HCT116 (cell line): ENCODE measurements at regions not wholly inside any gene's neighbourhood (a gene's known extent, or its start where the extent isn't known, plus 50 kb on each side); places are given as distances from the start of the nearest gene placed in this dataset.

ENCODE experiments used
- ATAC-seq: fragments of 200-7000 bp; cut with Tn5 transposase; 2 replicates; pipeline ENCODE4 v1.9.1; 2020; ENCODE audit warnings: mild to moderate bottlenecking, moderate library complexity
- BruUV-seq: library from RNA; stranded (reverse); fragments of 400-500 nt; replicated peaks from 2 replicates; lab custom pipeline; 2021; lab: Mats Ljungman, UMichigan
- CTCF ChIA-PET: fragments of 300-600 bp; sonication (Branson Sonifier 250); formaldehyde crosslinking; loops from one replicate; lab custom pipeline; 2021; ENCODE audit warnings: antibody characterized with exemption; lab: Charles Lee
- POLR2A ChIA-PET: fragments of 300-600, 350-600 bp; sonication (Branson Sonifier 250); formaldehyde crosslinking; loops from one replicate; lab custom pipeline; 2021; ENCODE audit warnings: antibody characterized with exemption; lab: Charles Lee
- RAD21 ChIA-PET, 2 experiments: fragments of 300-600 bp; sonication (Branson Sonifier 250); formaldehyde crosslinking; loops; one replicate each; lab custom pipeline; 2023; ENCODE audit warnings: low total read pairs in 2 of 2; ENCODE audit not compliant: uncharacterized antibody in 2 of 2, unreplicated experiment in 2 of 2, low non-redundant PET in 1 of 2; lab: Charles Lee
- DNase-seq: peaks from one replicate; pipeline ENCODE4 v3.0.0-alpha.2; 2010; ENCODE audit warnings: low read depth, low spot score
- H2AFZ ChIP-seq: fragments of 200-600 bp; shearing (Covaris generic), sonication (generic); 2 replicates; pipeline ENCODE4 v1.6.1; 2017; ENCODE audit warnings: low read depth, mixed run types, mixed read lengths, antibody characterized with exemption, low read length; ENCODE audit not compliant: poor library complexity, severe bottlenecking
- H3K27ac ChIP-seq: 2 replicates; pipeline ENCODE4 v1.5.1; 2012; ENCODE audit warnings: low read depth, low read length
- H3K27me3 ChIP-seq: fragments of 200-600 bp; sonication (generic); 2 replicates; pipeline ENCODE4 v1.6.1; 2016; ENCODE audit warnings: mixed run types, low read length, mixed read lengths; ENCODE audit not compliant: insufficient read depth
- H3K36me3 ChIP-seq, 2 experiments: fragments of 200-500 bp in 1 of 2; fragments of 200-600 bp in 1 of 2; sonication (Bioruptor generic) in 1 of 2; sonication (generic) in 1 of 2; 2 replicates each; pipeline versions ENCODE4 v1.5.1 to v1.6.1; 2014 to 2016; ENCODE audit warnings: low read length in 2 of 2, inconsistent platforms in 1 of 2, mixed read lengths in 1 of 2, mixed run types in 1 of 2; ENCODE audit not compliant: insufficient read depth in 2 of 2, control insufficient read depth in 1 of 2
- H3K4me1 ChIP-seq, 2 experiments: fragments of 200-600 bp in 1 of 2; sonication (generic) in 1 of 2; 2 replicates each; pipeline versions ENCODE4 v1.5.1 to v1.6.1; 2012 to 2017; ENCODE audit warnings: low read length in 2 of 2, inconsistent platforms in 1 of 2, mild to moderate bottlenecking in 1 of 2, mixed read lengths in 1 of 2, mixed run types in 1 of 2, moderate library complexity in 1 of 2; ENCODE audit not compliant: insufficient read depth in 2 of 2, control insufficient read depth in 1 of 2
- H3K4me2 ChIP-seq: fragments of 200-600 bp; sonication (generic); 2 replicates; pipeline ENCODE4 v1.6.1; 2017; ENCODE audit warnings: mixed run types, low read length, mixed read lengths
- H3K4me3 ChIP-seq, 2 experiments: fragments of 200-600 bp in 1 of 2; sonication (generic) in 1 of 2; replicated peaks in 1 of 2; 2 replicates each; pipeline ENCODE4 v1.5.1; 2011 to 2016; ENCODE audit warnings: low read length in 2 of 2, control low read depth in 1 of 2, low read depth in 1 of 2, mild to moderate bottlenecking in 1 of 2, mixed read lengths in 1 of 2, mixed run types in 1 of 2
- H3K79me2 ChIP-seq: fragments of 200-600 bp; sonication (generic); 2 replicates; pipeline ENCODE4 v1.6.1; 2017; ENCODE audit warnings: mild to moderate bottlenecking, mixed run types, low read length, moderate library complexity, mixed read lengths; ENCODE audit not compliant: insufficient read depth
- H3K9ac ChIP-seq: fragments of 200-600 bp; sonication (generic); 2 replicates; pipeline ENCODE4 v1.6.1; 2016; ENCODE audit warnings: low read length, mixed read lengths
- H3K9me2 ChIP-seq: fragments of 200-600 bp; sonication (generic), shearing (Covaris generic); 2 replicates; pipeline ENCODE4 v1.6.1; 2017; ENCODE audit warnings: mixed run types, mild to moderate bottlenecking, moderate library complexity; ENCODE audit not compliant: insufficient read depth
- H3K9me3 ChIP-seq, 2 experiments: fragments of 200-500 bp in 1 of 2; fragments of 200-600 bp in 1 of 2; sonication (Bioruptor generic) in 1 of 2; sonication (generic) in 1 of 2; 2 replicates each; pipeline ENCODE4 v1.6.1; 2014 to 2017; ENCODE audit warnings: low read length in 2 of 2, mixed read lengths in 2 of 2, inconsistent platforms in 1 of 2, low read depth in 1 of 2, mild to moderate bottlenecking in 1 of 2, mixed run types in 1 of 2, moderate library complexity in 1 of 2; ENCODE audit not compliant: control insufficient read depth in 1 of 2, insufficient read depth in 1 of 2
- H4K20me1 ChIP-seq: fragments of 200-600 bp; sonication (generic), shearing (Covaris generic); 2 replicates; pipeline ENCODE4 v1.6.1; 2017; ENCODE audit warnings: mixed run types, mild to moderate bottlenecking, moderate library complexity; ENCODE audit not compliant: insufficient read depth
- CBX3 ChIP-seq: IDR thresholded peaks from 2 replicates; pipeline ENCODE4 v1.6.1; 2012; ENCODE audit warnings: low read depth
- EGR1 ChIP-seq: IDR thresholded peaks from 2 replicates; pipeline ENCODE4 v1.6.1; 2012; ENCODE audit warnings: low read depth
- ELF1 ChIP-seq: IDR thresholded peaks from 2 replicates; pipeline ENCODE4 v1.6.1; 2012; ENCODE audit warnings: low read depth, borderline replicate concordance
- EZH2 ChIP-seq: fragments of 200-600 bp; sonication (generic); IDR thresholded peaks from 2 replicates; pipeline ENCODE4 v1.6.1; 2017; ENCODE audit warnings: antibody characterized with exemption, mixed run types
- EZH2phosphoT487 ChIP-seq: fragments of 200-600 bp; IDR thresholded peaks from 2 replicates; pipeline ENCODE4 v1.6.1; 2018; ENCODE audit warnings: antibody characterized with exemption, borderline replicate concordance
- FOSL1 ChIP-seq: IDR thresholded peaks from 2 replicates; pipeline ENCODE4 v1.6.1; 2012; ENCODE audit warnings: low read depth
- POLR2A ChIP-seq: IDR thresholded peaks from 2 replicates; pipeline ENCODE4 v1.7.0; 2011; ENCODE audit warnings: borderline replicate concordance; ENCODE audit not compliant: insufficient read depth, insufficient read length; ENCODE audit errors: extremely low read depth
- RAD21 ChIP-seq: IDR thresholded peaks from 2 replicates; pipeline ENCODE4 v1.6.1; 2012; ENCODE audit warnings: low read depth, mild to moderate bottlenecking
- REST ChIP-seq: IDR thresholded peaks from 2 replicates; pipeline ENCODE4 v1.6.1; 2012; ENCODE audit warnings: low read depth
- SIN3A ChIP-seq: IDR thresholded peaks from 2 replicates; pipeline ENCODE4 v1.6.1; 2012; ENCODE audit warnings: low read depth
- SP1 ChIP-seq: IDR thresholded peaks from 2 replicates; pipeline ENCODE4 v1.6.1; 2012; ENCODE audit warnings: low read depth
- SRF ChIP-seq: IDR thresholded peaks from 2 replicates; pipeline ENCODE4 v1.6.1; 2012; ENCODE audit warnings: low read depth
- YY1 ChIP-seq: IDR thresholded peaks from 2 replicates; pipeline ENCODE4 v1.6.1; 2011; ENCODE audit warnings: low read length, low read depth, moderate library complexity, mild to moderate bottlenecking; ENCODE audit not compliant: insufficient replicate concordance; ENCODE audit errors: extremely low read depth
- ZFX ChIP-seq: fragments of 450-650 bp; IDR thresholded peaks from 2 replicates; pipeline ENCODE4 v1.6.1; 2017
- ZNF274 ChIP-seq: fragments of 200-500 bp; sonication (Bioruptor generic); IDR thresholded peaks from 2 replicates; pipeline ENCODE4 v1.6.1; 2014; ENCODE audit warnings: mild to moderate bottlenecking, low read depth, low read length, inconsistent platforms
- intact Hi-C: fragments of 100-400 bp; cut with micrococcal nuclease; formaldehyde crosslinking; loops from 2 replicates; pipeline ENCODE4 v1.10.0; 2022

- Histone ChIP-seq H3K4me3 (no peak overlapping the region), H3K4me2 (no peak overlapping the region), H3K27me3 (no peaks in the 10 kb centered on the region), H3K79me2 (no peaks in the 10 kb centered on the region), H3K9ac (no peak overlapping the region), H3K36me3 (no peaks in the 10 kb centered on the region), H2AFZ (no peak overlapping the region), H3K27ac (no peak overlapping the region), H4K20me1 (no peaks in the 10 kb centered on the region), H3K9me2 (no peaks in the 10 kb centered on the region), H3K4me1 (no peaks in the 10 kb centered on the region), H3K9me3 (no peaks in the 10 kb centered on the region; a peak in 1 of 4 replicates)
- ChIA-PET RAD21 (no interaction called here), CTCF (no interaction called here), POLR2A (no interaction called here)
- no TSS peak for BruUV-seq
- no peak for DNase-seq
- no peak for ATAC-seq
- TF ChIP-seq EZH2phosphoT487, result no peak
- no peak for TF ChIP-seq CBX3
- no peak for TF ChIP-seq POLR2A
- TF ChIP-seq SIN3A, result no peak
- no peak for TF ChIP-seq REST
- TF ChIP-seq RAD21, result no peak
- TF ChIP-seq EZH2, result no peak
- no peak for TF ChIP-seq ZNF274
- TF ChIP-seq SP1, result no peak
- no peak for TF ChIP-seq EGR1
- no peak for TF ChIP-seq SRF
- no peak for TF ChIP-seq ELF1
- no peak for TF ChIP-seq FOSL1
- no peak for TF ChIP-seq ZFX
- no peak for TF ChIP-seq YY1
- intact Hi-C loops, result no loop called here
Measured at GRCh38 chr3:82287562-82287961, 526.1 kb upstream of the GBE1 start.
